HepG2 (cell line): ENCODE measurements at regions not wholly inside any gene's neighbourhood (a gene's known extent, or its start where the extent isn't known, plus 50 kb on each side); places are given as distances from the start of the nearest gene placed in this dataset.

ENCODE experiments used
- ATAC-seq: fragments of 200-7000 bp; cut with Tn5 transposase; 3 replicates; pipeline ENCODE4 v1.9.1; 2020; ENCODE audit warnings: mild to moderate bottlenecking, moderate library complexity
- BruUV-seq: library from RNA; stranded (reverse); fragments of 400-500 nt; replicated peaks from 2 replicates; lab custom pipeline; 2021; lab: Mats Ljungman, UMichigan
- CTCF ChIA-PET: fragments of 300-600 bp; formaldehyde crosslinking; extraction: SDS; loops from one replicate; lab custom pipeline; 2021; ENCODE audit warnings: low total read pairs, inconsistent platforms, low intra/inter-chr PET ratio; lab: Yijun Ruan, JAX
- POLR2A ChIA-PET: fragments of 350-600 bp; sonication (Branson Sonifier 250); formaldehyde crosslinking; loops from one replicate; lab custom pipeline; 2020; ENCODE audit warnings: antibody characterized with exemption, inconsistent platforms; lab: Yijun Ruan, JAX
- DNase-seq: peaks from one replicate; pipeline ENCODE4 v3.0.0-alpha.2; 2015; ENCODE audit warnings: low spot score
- FAIRE-seq: peaks from 3 replicates; lab custom pipeline; 2011; peaks lifted over from hg19 to GRCh38; lab: Jason Lieb, UNC
- H2AFZ ChIP-seq: one replicate; pipeline ENCODE4 v1.6.1; 2011; ENCODE audit warnings: low read length, inconsistent platforms
- H3K27ac ChIP-seq: fragments of 300-600 bp; 3 replicates; pipeline ENCODE4 v1.8.0; 2011; ENCODE audit warnings: mixed run types, mild to moderate bottlenecking, mixed read lengths, low read length, inconsistent platforms; ENCODE audit not compliant: insufficient read depth; ENCODE audit errors: extremely low read length
- H3K27me3 ChIP-seq, 2 experiments: fragments of 200-600 bp in 1 of 2; 2 replicates in 1 of 2; 3 replicates in 1 of 2; pipeline versions ENCODE4 v1.6.0 to v1.8.0; 2011; ENCODE audit warnings: low read length in 2 of 2, mild to moderate bottlenecking in 2 of 2, moderate library complexity in 2 of 2, inconsistent platforms in 1 of 2; ENCODE audit not compliant: insufficient read depth in 2 of 2, control insufficient read depth in 1 of 2
- H3K36me3 ChIP-seq, 2 experiments: fragments of 200-600 bp in 1 of 2; replicated peaks in 1 of 2; 2 replicates in 1 of 2; 3 replicates in 1 of 2; pipeline versions ENCODE4 v1.5.1 to v1.8.0; 2011; ENCODE audit warnings: low read length in 2 of 2, inconsistent platforms in 1 of 2; ENCODE audit not compliant: insufficient read depth in 2 of 2, control insufficient read depth in 1 of 2
- H3K4me1 ChIP-seq: 2 replicates; pipeline ENCODE4 v1.5.1; 2012; ENCODE audit warnings: low read length, inconsistent platforms; ENCODE audit not compliant: insufficient read depth
- H3K4me2 ChIP-seq: 2 replicates; pipeline ENCODE4 v1.6.0; 2011; ENCODE audit warnings: low read depth, low read length, inconsistent platforms
- H3K4me3 ChIP-seq, 3 experiments: fragments of 200-600 bp in 1 of 3; sonication (generic), shearing (Covaris generic) in 1 of 3; replicated peaks in 1 of 3; 2 replicates each; pipeline ENCODE4 v1.5.1; 2011 to 2016; ENCODE audit warnings: low read length in 3 of 3, inconsistent platforms in 2 of 3, low read depth in 2 of 3, mild to moderate bottlenecking in 2 of 3, control low read depth in 1 of 3, mixed read lengths in 1 of 3; ENCODE audit not compliant: insufficient read depth in 1 of 3
- H3K79me2 ChIP-seq: one replicate; pipeline ENCODE4 v1.6.1; 2011; ENCODE audit warnings: low read length, inconsistent platforms; ENCODE audit not compliant: insufficient read depth
- H3K9ac ChIP-seq: 2 replicates; pipeline ENCODE4 v1.6.0; 2011; ENCODE audit warnings: mild to moderate bottlenecking, low read depth, low read length, inconsistent platforms; ENCODE audit not compliant: insufficient read depth
- H3K9me3 ChIP-seq: 2 replicates; pipeline ENCODE4 v1.5.1; 2012; ENCODE audit warnings: mild to moderate bottlenecking, low read length
- H4K20me1 ChIP-seq: 2 replicates; pipeline ENCODE4 v1.6.0; 2011; ENCODE audit warnings: inconsistent platforms, mild to moderate bottlenecking, low read length, moderate library complexity; ENCODE audit not compliant: insufficient read depth
- DR1 ChIP-seq: sonication (generic); formaldehyde crosslinking; IDR thresholded peaks from 2 replicates; pipeline ENCODE4 v1.8.0; 2021; ENCODE audit warnings: mild to moderate bottlenecking, missing genetic modification reagents, inconsistent platforms
- HINFP ChIP-seq: sonication (generic); formaldehyde crosslinking; IDR thresholded peaks from 2 replicates; pipeline ENCODE4 v1.4.0; 2020; ENCODE audit warnings: low read depth, mild to moderate bottlenecking, missing genetic modification reagents
- MED13 ChIP-seq: sonication (generic); formaldehyde crosslinking; IDR thresholded peaks from 2 replicates; pipeline ENCODE4 v1.5.0; 2020; ENCODE audit warnings: missing genetic modification reagents
- SMAD3 ChIP-seq: sonication (generic); formaldehyde crosslinking; IDR thresholded peaks from 2 replicates; pipeline ENCODE4 v1.4.0; 2020; ENCODE audit warnings: missing genetic modification reagents
- ZBTB10 ChIP-seq: sonication (generic); formaldehyde crosslinking; IDR thresholded peaks from 2 replicates; pipeline ENCODE4 v1.4.0; 2020; ENCODE audit warnings: missing genetic modification reagents, borderline replicate concordance
- ZBTB49 ChIP-seq: sonication (generic); formaldehyde crosslinking; IDR thresholded peaks from 2 replicates; pipeline ENCODE4 v1.4.0; 2020; ENCODE audit warnings: missing genetic modification reagents, borderline replicate concordance
- ZNF451 ChIP-seq: sonication (generic); formaldehyde crosslinking; IDR thresholded peaks from 2 replicates; pipeline ENCODE4 v1.5.0; 2020; ENCODE audit warnings: mild to moderate bottlenecking, missing genetic modification reagents
- ZNF800 ChIP-seq: sonication (generic); formaldehyde crosslinking; IDR thresholded peaks from 2 replicates; pipeline ENCODE4 v1.4.0; 2020; ENCODE audit warnings: missing genetic modification reagents
- in situ Hi-C: cut with HindIII; loops from 2 replicates; pipeline ENCODE4 v1.10.0; 2017; ENCODE audit warnings: low pct_unique_long_range_greater_than_20kb; ENCODE audit not compliant: extremely low pct_ligation_motif_present
- intact Hi-C: fragments of 100-400 bp; cut with micrococcal nuclease; formaldehyde crosslinking; loops from one replicate; pipeline ENCODE4 v1.10.0; 2022; ENCODE audit not compliant: unreplicated experiment

- no peak for TF ChIP-seq ZNF451
- TF ChIP-seq ZBTB49 (CRISPR knock-in tag), result no peak
Observed at GRCh38 chr6:154907291-154907690, 87.8 kb upstream of the TIAM2 start (continued).

- DNase-seq, result no peak
- intact Hi-C loops, result no loop called here
- CTCF ChIA-PET, result no interaction called here
- H3K9me3 ChIP-seq, result no peaks in the 10 kb centered on the region
- FAIRE-seq, result no peak
- no peak overlapping the region for H3K4me2 ChIP-seq
- no peak overlapping the region for H3K27ac ChIP-seq
- in situ Hi-C loops, result loop anchor here (25.0 kb wide), 1 partner anchor 629 kb away; no protein-coding TSS in a partner anchor
- no peaks in the 10 kb centered on the region for H4K20me1 ChIP-seq
- H3K9ac ChIP-seq, result no peak overlapping the region
- ATAC-seq, result no peak
- no TSS peak for BruUV-seq
- H3K4me3 ChIP-seq, result no peak overlapping the region
- H3K4me1 ChIP-seq, result no peaks in the 10 kb centered on the region
- H3K27me3 ChIP-seq, result no peaks in the 10 kb centered on the region
- H3K79me2 ChIP-seq, result no peaks in the 10 kb centered on the region
- no peak overlapping the region for H2AFZ ChIP-seq
- POLR2A ChIA-PET, result no interaction called here
- peaks cover 2 to 12% of the 10 kb centered on the region in 2 experiments; a peak in 2 of 5 replicates for H3K36me3 ChIP-seq
- TF ChIP-seq ZBTB10 (CRISPR knock-in tag) (no peak), HINFP (CRISPR knock-in tag) (no peak), DR1 (CRISPR knock-in tag) (no peak), ZNF800 (no peak), MED13 (CRISPR knock-in tag) (no peak), SMAD3 (CRISPR knock-in tag) (no peak)
Observed at GRCh38 chr6:154908723-154909122, 86.4 kb upstream of the TIAM2 start.
